Hepatocyte (in vitro differentiated cells): ENCODE measurements at regions not wholly inside any gene's neighbourhood (a gene's known extent, or its start where the extent isn't known, plus 50 kb on each side); places are given as distances from the start of the nearest gene placed in this dataset.
"Not testable (repeated sequence)": the region's sequence is repeated elsewhere in the genome, so short reads cannot be mapped to it uniquely, and the experiment has no call there.

Source experiments
- DNase-seq: peaks from one replicate; pipeline ENCODE4 v3.0.0-alpha.2; 2016; ENCODE audit warnings: low spot score
- H2AFZ ChIP-seq: fragments of 200-600 bp; sonication (generic); 2 replicates; pipeline ENCODE4 v1.6.0; 2016; ENCODE audit warnings: antibody characterized with exemption, mild to moderate bottlenecking
- H3K27ac ChIP-seq: fragments of 200-600 bp; sonication (generic); 2 replicates; pipeline ENCODE4 v1.5.1; 2016; ENCODE audit warnings: mild to moderate bottlenecking
- H3K27me3 ChIP-seq: fragments of 200-600 bp; sonication (generic); 2 replicates; pipeline ENCODE4 v1.6.1; 2016
- H3K36me3 ChIP-seq: fragments of 200-600 bp; sonication (generic); replicated peaks from 2 replicates; pipeline ENCODE4 v1.5.1; 2016; ENCODE audit warnings: low read depth; ENCODE audit not compliant: insufficient read depth
- H3K4me1 ChIP-seq: fragments of 200-600 bp; sonication (generic); 2 replicates; pipeline ENCODE4 v1.5.1; 2016; ENCODE audit warnings: mild to moderate bottlenecking, moderate library complexity; ENCODE audit not compliant: insufficient read depth
- H3K4me2 ChIP-seq: fragments of 200-600 bp; sonication (generic); 2 replicates; pipeline ENCODE4 v1.6.0; 2016
- H3K4me3 ChIP-seq: fragments of 200-600 bp; sonication (generic); 2 replicates; pipeline ENCODE4 v1.5.1; 2016; ENCODE audit warnings: mild to moderate bottlenecking
- H3K79me2 ChIP-seq: fragments of 200-600 bp; sonication (generic); 2 replicates; pipeline ENCODE4 v1.6.0; 2017; ENCODE audit warnings: mild to moderate bottlenecking
- H3K9me2 ChIP-seq: fragments of 200-600 bp; sonication (generic); replicated peaks from 2 replicates; pipeline ENCODE4 v1.6.0; 2017; ENCODE audit warnings: mild to moderate bottlenecking; ENCODE audit not compliant: insufficient read depth
- H3K9me3 ChIP-seq: fragments of 200-600 bp; sonication (generic); 2 replicates; pipeline ENCODE4 v1.5.1; 2016; ENCODE audit warnings: low read depth, mild to moderate bottlenecking
- H4K20me1 ChIP-seq: fragments of 200-600 bp; sonication (generic); 2 replicates; pipeline ENCODE4 v1.6.0; 2016; ENCODE audit warnings: mild to moderate bottlenecking; ENCODE audit not compliant: insufficient read depth, poor library complexity, severe bottlenecking
- WGBS: methylation state at CpG from one replicate; pipeline ENCODE4 v1.1.6; 2016; ENCODE audit warnings: low lambda C conversion rate; ENCODE audit errors: missing lambda C conversion rate; 5-methylcytosine and 5-hydroxymethylcytosine counted together

- DNase-seq, H3K9me2 ChIP-seq, H4K20me1 ChIP-seq, H2AFZ ChIP-seq, H3K4me3 ChIP-seq, H3K27ac ChIP-seq, H3K36me3 ChIP-seq, H3K4me2 ChIP-seq, H3K27me3 ChIP-seq, H3K4me1 ChIP-seq, H3K9me3 ChIP-seq, H3K79me2 ChIP-seq: not testable (repeated sequence)
- 92% methylated on average over 3 of the region's 5 CpGs for WGBS
Measured at GRCh38 chr2:87502948-87503347, 244.9 kb upstream of the PLGLB2 start.

DNA sequence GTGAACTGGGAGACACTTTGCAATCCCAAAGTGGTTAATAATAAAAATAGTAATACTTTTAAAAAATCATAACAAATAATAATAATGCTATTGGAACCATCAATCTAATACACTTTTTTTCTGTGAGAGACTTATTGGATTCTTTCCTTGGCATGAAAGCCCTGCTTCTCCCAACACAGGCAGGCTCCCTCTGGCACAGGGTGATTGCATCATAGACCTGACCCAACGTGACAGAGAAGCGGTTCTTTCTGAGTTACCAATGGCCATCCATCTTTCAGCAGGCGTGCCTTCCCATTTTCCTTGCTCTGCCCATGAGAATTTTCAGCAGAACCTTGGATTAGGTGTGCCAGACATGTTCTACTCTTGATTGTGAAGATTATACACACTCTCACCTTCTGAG is 242.6 kb upstream of the PLGLB2 start:
- not testable (repeated sequence) for H3K4me3 ChIP-seq, H3K36me3 ChIP-seq, H3K4me2 ChIP-seq, H3K9me2 ChIP-seq, H3K4me1 ChIP-seq, H3K79me2 ChIP-seq, H3K27me3 ChIP-seq, H3K9me3 ChIP-seq, H2AFZ ChIP-seq, H3K27ac ChIP-seq, DNase-seq, H4K20me1 ChIP-seq
- WGBS: no CpG with 5 or more reads among the region's 3 CpGs

DNA sequence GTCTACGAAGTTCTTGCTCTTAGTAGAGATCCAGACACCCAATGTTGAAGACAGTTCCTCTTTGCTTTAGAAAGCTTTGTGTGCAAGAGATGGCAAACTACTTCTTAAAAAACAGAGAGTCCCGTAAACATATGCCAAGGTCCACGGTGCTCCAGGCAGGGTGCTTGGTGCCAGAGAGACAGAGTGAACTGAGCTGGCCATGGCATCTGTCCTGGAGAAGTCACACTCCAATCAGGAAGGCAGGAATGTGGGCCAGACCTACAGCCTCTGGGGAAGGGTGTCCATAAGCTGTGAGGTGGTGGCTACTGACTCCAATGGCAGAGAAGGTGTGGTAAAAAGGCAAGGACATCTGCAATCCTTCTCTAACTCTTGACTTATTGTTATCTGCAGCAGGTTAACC is 242.0 kb upstream of the PLGLB2 start:
- not testable (repeated sequence) for H3K79me2 ChIP-seq, H3K4me2 ChIP-seq, H3K9me2 ChIP-seq, H4K20me1 ChIP-seq, DNase-seq, H2AFZ ChIP-seq, H3K4me3 ChIP-seq, H3K27ac ChIP-seq, H3K4me1 ChIP-seq, H3K36me3 ChIP-seq, H3K27me3 ChIP-seq, H3K9me3 ChIP-seq
- WGBS: no CpG with 5 or more reads among the region's 3 CpGs

DNA sequence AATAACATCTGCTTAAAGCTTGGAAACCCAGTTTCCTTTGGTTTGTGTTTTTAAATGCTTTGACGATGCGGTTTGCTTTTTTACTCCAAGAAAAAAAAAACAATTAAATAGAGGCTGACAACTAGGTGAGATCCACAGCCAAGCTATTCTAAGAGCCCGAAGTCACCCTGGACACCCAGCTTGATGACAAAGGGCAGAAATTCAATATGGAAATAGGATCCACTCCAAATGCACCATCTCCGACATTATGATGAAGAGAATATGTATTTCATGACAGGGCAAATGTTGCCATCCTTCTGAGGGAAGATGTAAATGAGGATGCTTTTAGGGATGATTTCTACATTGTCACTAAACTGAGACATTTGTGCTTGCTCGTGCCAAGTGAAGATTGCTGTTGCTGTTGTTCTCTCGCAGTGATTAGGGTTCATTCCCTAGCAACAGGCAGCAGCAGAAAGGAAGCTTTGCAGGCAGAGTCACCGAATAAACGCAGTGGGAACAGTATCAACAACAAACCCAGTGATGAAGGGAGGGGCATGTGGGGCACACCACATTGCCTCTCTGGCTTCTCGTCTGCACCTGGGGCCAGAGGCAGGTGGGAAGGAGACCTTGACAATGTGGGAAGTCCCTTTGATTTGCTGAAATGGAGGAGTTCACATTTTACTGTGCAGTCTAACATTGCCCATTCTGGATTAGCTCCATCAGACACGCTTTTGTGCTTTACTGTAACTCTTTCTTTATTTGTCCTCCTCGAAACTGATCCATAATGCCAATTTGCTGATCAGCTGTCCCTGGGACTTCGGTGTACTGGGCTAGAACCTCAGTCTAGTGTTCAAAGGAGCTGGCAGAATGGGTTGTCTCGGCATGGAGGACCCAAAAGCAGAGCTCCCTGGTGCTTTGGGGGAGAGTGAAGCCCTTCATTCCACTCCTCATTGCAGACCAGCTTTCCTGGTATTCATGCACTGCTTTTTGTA is 240.2 kb upstream of the PLGLB2 start:
- H3K36me3 ChIP-seq, H2AFZ ChIP-seq, H4K20me1 ChIP-seq, H3K27me3 ChIP-seq, H3K9me3 ChIP-seq, H3K4me1 ChIP-seq, H3K4me3 ChIP-seq, H3K79me2 ChIP-seq, H3K4me2 ChIP-seq, H3K27ac ChIP-seq, DNase-seq, H3K9me2 ChIP-seq: not testable (repeated sequence)
- WGBS: 81% methylated on average over 8 of the region's 13 CpGs

DNA sequence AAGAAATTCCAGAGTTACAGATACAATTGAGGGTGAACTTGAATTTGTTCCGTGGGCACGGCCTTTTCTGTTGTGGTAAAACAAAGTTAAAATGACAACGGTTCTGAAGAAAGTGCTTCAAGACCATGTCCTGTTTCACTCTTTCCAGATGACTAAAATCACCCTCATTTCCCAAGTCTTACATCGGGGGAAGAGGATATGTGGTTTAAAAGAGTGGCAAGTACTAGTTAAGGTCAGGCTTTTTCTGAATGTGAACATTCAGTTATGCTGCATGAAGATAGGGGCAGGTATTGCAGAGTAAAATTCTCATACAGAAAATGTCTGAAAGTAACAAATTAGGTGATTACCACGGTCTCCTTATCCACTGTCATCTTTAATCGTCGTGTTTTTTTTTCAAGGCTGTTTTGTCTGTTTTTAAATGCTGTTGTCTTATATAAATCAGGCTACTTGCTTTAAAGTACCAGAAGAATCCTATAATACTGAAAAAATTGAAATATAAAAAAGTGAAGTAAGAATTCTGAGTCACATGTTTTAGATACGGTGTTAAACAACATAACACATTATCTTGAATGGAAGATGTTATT is 236.6 kb upstream of the PLGLB2 start:
- H3K9me2 ChIP-seq, H3K4me1 ChIP-seq, H3K27me3 ChIP-seq, H3K36me3 ChIP-seq, H3K27ac ChIP-seq, H4K20me1 ChIP-seq, H3K4me2 ChIP-seq, H2AFZ ChIP-seq, H3K9me3 ChIP-seq, H3K79me2 ChIP-seq, H3K4me3 ChIP-seq, DNase-seq: not testable (repeated sequence)
- 77% methylated on average over 5 of the region's 8 CpGs for WGBS

DNA sequence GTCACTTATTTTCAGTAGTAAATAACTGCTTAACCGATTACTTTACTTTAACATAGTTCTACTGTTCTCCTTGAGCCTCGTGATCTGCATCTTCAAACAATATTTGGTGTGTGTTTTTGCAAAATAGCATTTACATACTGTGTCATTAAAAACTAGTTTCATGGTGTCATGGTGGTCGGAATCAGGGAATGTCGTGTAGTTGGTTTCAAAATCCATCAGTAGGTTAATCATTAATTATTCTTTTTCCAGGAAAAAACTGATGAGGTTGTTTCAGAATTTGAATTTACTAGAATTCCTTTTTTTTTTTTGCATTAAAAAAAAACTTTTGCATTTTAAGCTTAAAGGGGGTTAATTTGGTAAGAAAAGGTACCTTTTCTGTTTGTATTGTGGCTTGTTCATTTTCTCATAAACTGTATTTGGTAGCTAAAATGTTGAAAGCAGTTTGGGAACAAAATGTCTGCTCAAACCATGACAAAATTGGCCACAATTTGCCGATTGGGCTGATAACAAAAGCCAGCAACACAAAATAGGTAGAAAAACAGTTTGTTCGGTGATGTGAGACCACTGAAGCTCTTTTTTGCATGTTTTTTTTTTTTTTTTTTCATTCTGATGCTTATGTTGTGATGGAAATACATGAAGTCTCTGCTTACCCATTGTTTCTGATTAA is 234.9 kb upstream of the PLGLB2 start:
- not testable (repeated sequence) for H3K36me3 ChIP-seq, H3K79me2 ChIP-seq, H3K27ac ChIP-seq, H3K4me3 ChIP-seq, H3K27me3 ChIP-seq, H3K4me1 ChIP-seq, H3K9me3 ChIP-seq, H4K20me1 ChIP-seq, H2AFZ ChIP-seq, H3K9me2 ChIP-seq, DNase-seq, H3K4me2 ChIP-seq
- WGBS: 47% methylated on average over 2 of the region's 6 CpGs

- not testable (repeated sequence) for H3K27me3 ChIP-seq, H3K4me1 ChIP-seq, H3K4me3 ChIP-seq, H2AFZ ChIP-seq, H3K36me3 ChIP-seq, H4K20me1 ChIP-seq, H3K4me2 ChIP-seq, H3K27ac ChIP-seq, H3K9me3 ChIP-seq, DNase-seq, H3K79me2 ChIP-seq, H3K9me2 ChIP-seq
- WGBS: 72% methylated on average over 3 of the region's 5 CpGs
Measured at GRCh38 chr2:87514034-87514433, 233.9 kb upstream of the PLGLB2 start.

GRCh38 chr2:87514515-87514914 is 233.4 kb upstream of the PLGLB2 start:
- H3K9me2 ChIP-seq, H3K4me2 ChIP-seq, H3K79me2 ChIP-seq, DNase-seq, H4K20me1 ChIP-seq, H3K4me1 ChIP-seq, H3K4me3 ChIP-seq, H2AFZ ChIP-seq, H3K36me3 ChIP-seq, H3K27ac ChIP-seq, H3K9me3 ChIP-seq, H3K27me3 ChIP-seq: not testable (repeated sequence)
- WGBS: no CpG with 5 or more reads among the region's 7 CpGs

DNA sequence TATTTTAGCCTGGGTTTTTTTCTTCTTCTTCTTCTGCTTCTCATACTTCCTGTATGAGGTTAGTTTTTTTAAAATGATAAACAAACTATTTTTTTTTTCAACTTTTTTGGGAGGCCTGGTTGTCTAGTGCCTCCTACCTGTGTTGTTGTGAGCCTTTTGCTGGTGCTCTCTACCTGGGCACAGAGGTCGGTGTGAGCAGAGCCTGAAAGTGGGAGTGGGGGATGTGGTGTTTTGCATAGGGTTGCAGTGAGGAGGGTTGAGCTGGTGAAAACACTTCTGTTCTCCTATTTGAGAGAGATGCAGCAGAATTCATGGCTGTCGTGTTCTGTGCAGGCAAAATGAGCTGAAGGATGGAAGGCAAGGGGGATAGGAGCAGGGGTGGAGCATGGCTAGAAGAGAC is 232.7 kb upstream of the PLGLB2 start:
- not testable (repeated sequence) for H3K79me2 ChIP-seq, H3K27ac ChIP-seq, H3K9me3 ChIP-seq

More for the DNA sequence above, 232.7 kb upstream of the PLGLB2 start:
- not testable (repeated sequence) for H2AFZ ChIP-seq, H3K4me1 ChIP-seq, H3K4me2 ChIP-seq, H4K20me1 ChIP-seq, H3K27me3 ChIP-seq, H3K36me3 ChIP-seq, H3K9me2 ChIP-seq, H3K4me3 ChIP-seq, DNase-seq
- 95% methylated on average over 2 of the region's 2 CpGs for WGBS
